D721Med (cell line): ENCODE measurements at regions not wholly inside any gene's neighbourhood (a gene's known extent, or its start where the extent isn't known, plus 50 kb on each side); places are given as distances from the start of the nearest gene placed in this dataset.

Experiments
- DNase-seq: peaks from one replicate; pipeline ENCODE4 v3.0.0; 2011; ENCODE audit warnings: low spot score; ENCODE audit not compliant: insufficient read length
- FAIRE-seq: peaks from 2 replicates; lab custom pipeline; 2011; peaks lifted over from hg19 to GRCh38; lab: Jason Lieb, UNC
- CTCF ChIP-seq: IDR thresholded peaks from 2 replicates; pipeline ENCODE4 v1.5.1; 2012; ENCODE audit warnings: mild to moderate bottlenecking, control low read depth; ENCODE audit not compliant: insufficient read depth; ENCODE audit errors: missing control alignments

DNA sequence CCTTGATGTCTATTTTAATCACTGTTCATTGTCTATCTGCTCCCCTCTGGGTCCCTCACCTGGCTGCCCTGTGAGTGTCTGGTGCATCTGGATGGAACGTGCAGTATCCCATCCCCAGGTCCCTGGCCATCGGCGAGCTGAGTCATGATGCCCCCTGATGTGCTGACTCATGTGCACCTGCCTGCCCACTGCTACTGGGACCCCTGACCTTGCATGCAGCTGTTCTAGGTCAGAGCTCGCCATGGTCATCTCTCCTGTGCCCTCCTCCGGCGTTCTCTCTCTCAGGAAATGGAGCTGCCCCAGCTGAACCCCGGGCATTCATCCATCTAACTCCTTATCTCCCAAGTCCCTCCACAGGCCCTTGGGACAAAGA is 516.2 kb upstream of the HS6ST1 start:
- FAIRE-seq, result no peak
- no peak for TF ChIP-seq CTCF

DNA sequence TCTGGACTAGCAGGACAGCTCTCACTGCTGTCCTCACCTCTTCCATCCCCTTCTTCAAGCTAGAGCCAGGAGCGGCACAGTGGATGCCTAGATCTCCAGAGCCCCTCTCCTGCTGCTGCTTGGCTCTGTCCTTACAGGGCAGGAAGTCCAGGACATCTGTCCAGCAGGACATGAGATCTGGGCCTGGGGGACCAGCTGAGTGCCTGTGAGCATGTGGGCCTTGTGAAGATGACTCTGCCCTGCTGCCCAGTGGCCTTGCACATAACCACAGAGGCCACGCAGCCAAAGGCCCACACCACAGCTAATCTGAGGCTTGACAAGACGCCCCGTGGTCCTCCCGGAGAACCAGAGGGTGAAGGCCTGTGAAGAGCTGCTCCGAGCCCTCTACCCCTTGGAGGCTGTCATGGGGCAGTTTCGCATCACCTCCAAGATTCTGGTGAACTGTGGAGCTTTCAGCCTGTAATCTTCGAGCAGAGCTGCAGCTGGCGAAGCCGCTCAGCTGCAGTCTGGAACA is 516.7 kb upstream of the HS6ST1 start:
- FAIRE-seq (no peak), DNase-seq (no peak)
- no peak for TF ChIP-seq CTCF

More for the DNA sequence above, 516.2 kb upstream of the HS6ST1 start:
- no peak for DNase-seq

DNA sequence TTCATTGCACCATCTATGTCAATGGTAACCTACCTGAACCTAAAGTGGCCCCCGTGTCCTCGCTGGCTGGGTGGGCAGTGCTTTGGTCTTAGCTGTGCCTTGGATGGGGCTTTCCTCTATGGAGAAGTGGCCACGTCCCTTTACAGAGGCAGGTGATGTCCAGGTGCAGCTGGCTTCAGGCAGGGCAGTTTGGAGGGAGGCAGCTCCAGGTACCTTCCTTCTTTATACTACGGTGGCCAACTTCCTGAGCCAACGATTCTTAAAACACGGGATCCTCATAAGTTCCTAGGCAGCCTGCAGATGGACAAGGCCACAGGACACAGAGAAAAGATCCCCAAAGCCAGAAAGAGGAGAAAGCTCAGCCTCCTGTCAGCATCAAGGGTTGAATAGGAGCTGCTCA is 517.3 kb upstream of the HS6ST1 start:
- no peak for TF ChIP-seq CTCF
- FAIRE-seq, result no peak

DNA sequence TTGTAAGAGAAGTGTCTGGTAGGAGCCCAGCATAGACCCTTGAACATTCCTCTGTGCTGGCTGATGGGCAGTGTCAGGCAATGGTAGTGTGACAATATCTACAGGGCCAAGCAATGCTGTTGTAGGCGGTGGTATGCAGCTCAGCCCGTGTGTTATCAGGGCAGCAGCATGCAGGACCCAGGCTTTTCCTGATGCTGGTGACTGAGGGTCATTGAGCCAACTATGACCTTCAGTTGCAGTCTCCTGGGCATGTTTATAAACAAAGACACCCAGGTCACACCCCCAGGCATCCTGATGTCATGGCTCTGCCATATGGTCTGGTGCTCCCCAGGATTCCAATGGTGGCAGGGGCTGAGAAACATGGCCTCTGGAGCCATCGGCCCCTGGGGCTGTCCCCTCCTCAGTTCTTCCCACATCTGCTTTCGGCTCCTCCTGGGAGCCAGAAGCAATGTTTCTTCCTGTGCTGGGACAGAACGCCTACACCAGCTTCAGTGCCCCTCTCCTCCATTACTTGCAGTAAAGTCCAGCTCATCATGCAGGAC is 518.0 kb upstream of the HS6ST1 start:
- no peak for TF ChIP-seq CTCF
- FAIRE-seq (no peak), DNase-seq (no peak)

More for the DNA sequence above, 517.3 kb upstream of the HS6ST1 start:
- DNase-seq, result no peak

GRCh38 chr2:128838244-128838643 is 519.6 kb upstream of the HS6ST1 start:
- no peak for FAIRE-seq
- TF ChIP-seq CTCF, result no peak
- DNase-seq, result no peak

DNA sequence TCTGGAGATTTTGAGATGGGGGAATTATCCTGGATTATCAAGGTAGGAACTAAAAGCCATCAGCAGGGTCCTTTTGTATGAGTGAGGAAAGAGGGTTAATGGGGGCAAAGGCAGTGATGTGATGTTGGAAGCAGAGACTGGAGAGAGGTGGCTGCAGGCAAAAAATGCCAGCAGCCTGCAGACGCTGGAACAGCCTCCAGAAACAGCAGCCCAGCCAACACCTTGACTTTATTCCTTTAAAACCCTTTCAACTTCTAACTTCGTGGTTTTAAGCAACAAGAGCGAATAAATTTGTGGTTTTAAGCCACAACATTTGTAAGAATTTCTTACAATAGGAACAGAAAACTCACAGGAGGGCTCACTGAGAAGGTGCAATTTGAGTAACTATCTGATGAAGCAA is 523.1 kb upstream of the HS6ST1 start:
- no peak for DNase-seq
- no peak for FAIRE-seq
- no peak for TF ChIP-seq CTCF

GRCh38 chr2:128867311-128867710 is 548.6 kb upstream of the HS6ST1 start:
- no peak for DNase-seq
- no peak for FAIRE-seq
- TF ChIP-seq CTCF, result no peak
